ENCODE measurements at regions not wholly inside any gene's neighbourhood (a gene's known extent, or its start where the extent isn't known, plus 50 kb on each side); places are given as distances from the start of the nearest gene placed in this dataset.
"Not testable (repeated sequence)": the region's sequence is repeated elsewhere in the genome, so short reads cannot be mapped to it uniquely, and the experiment has no call there.

- no peak for DNase-seq
Observed at GRCh38 chr18:68219872-68220271, 495.0 kb downstream of the TMX3 start.

- DNase-seq, result no peak
Observed at GRCh38 chr18:68219274-68219673, 495.6 kb downstream of the TMX3 start.

GRCh38 chr18:68215931-68216330 is 499.0 kb downstream of the TMX3 start:
- no peak for DNase-seq

GRCh38 chr18:68186039-68186438 is 528.9 kb downstream of the TMX3 start:
- no peak for DNase-seq

- no peak for DNase-seq
Observed at GRCh38 chr18:68181956-68182355, 533.0 kb downstream of the TMX3 start.

- DNase-seq, result no peak
Observed at GRCh38 chr18:68179811-68180210, 535.1 kb downstream of the TMX3 start.

- no peak for DNase-seq
Observed at GRCh38 chr18:68178921-68179320, 536.0 kb downstream of the TMX3 start.

GRCh38 chr18:68177807-68178702 is 536.9 kb downstream of the TMX3 start:
- peak; percentile 92 for DNase-seq

GRCh38 chr18:68176901-68177300 is 538.0 kb downstream of the TMX3 start:
- DNase-seq, result no peak

GRCh38 chr18:68172842-68173549 is 541.9 kb downstream of the TMX3 start:
- no peak for DNase-seq

DNA sequence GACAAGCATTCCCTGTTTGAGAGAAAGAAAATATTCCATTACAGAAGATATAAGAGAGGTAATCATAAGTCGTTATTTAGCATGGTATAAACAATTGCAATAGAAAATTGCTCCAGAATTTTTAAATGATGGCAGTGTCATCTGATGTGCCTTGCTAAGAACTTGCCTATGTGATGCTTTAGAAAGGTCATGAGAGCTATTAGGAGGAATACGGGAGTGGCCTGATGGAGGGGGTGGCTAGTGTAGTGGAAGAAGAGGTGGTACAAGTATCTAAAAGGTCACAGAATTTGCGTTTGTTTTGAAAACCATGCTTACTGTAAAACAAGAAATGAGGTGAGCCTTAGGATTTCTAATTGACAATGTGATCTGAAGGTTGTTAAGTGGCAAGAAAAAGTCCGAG is 550.0 kb downstream of the TMX3 start:
- no peak for DNase-seq

GRCh38 chr18:68153821-68154220 is 561.1 kb downstream of the TMX3 start:
- DNase-seq, result not testable (repeated sequence)

GRCh38 chr18:68152770-68153169 is 562.1 kb downstream of the TMX3 start:
- no peak for DNase-seq

DNA sequence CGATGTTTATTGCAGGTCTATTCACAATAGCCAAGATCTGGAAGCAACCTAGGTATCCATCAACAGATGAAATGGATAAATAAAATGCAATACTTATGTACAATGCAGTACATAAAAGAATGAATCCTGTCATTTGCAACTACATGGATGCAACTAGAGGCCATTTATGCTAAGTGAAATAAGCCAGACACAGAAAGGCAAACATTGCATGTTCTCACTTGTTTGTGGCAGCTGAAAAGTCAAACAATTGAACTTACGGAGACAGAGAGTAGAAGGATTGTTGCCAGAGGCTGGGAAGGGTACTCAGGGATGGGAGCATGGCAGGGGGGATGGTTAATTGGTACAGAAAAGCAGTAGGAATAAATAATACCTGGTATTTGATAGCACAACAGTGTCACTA is 563.9 kb downstream of the TMX3 start:
- DNase-seq, result peak; percentile 66

GRCh38 chr18:68148863-68149262 is 566.0 kb downstream of the TMX3 start:
- DNase-seq, result no peak

- no peak for DNase-seq
Observed at GRCh38 chr18:68147728-68148127, 567.2 kb downstream of the TMX3 start.

DNA sequence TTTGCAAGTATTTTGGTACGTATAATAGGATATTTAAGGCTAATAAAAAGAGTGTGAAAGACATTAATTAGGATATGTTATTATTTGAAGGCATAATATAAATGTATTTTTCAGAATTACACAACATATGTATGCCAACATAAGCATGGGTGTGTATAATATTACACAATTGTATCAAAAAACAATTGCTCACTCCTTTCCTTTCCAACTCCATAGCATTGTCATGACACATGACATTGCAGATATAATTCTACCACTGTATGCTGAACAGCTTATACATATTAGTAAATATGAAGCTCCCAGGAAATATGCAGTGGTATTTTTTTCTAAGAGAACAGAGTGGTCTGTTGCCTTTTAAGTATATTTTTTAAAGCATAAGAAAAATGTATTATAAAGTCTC is 593.1 kb downstream of the TMX3 start:
- no peak for DNase-seq

- DNase-seq, result no peak
Observed at GRCh38 chr18:68121308-68121707, 593.6 kb downstream of the TMX3 start.

DNA sequence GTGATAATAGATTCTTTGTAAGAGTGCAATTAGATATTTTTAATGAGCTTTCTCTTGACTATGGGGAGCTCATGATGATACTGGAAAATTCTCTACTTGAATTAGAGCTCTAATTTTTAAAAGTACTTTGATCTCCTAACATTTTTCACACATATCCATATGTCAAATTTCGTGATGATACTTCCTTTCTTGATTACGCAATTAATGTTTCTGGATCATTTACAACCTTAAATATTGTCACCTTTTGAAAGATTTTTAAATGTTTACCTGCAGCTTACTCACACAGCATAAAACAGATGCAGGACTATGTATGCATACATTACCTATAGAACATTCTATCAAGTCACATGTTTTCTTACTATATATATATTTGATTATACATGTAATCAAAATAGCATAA is 598.5 kb upstream of the DSEL start:
- DNase-seq, result no peak

DNA sequence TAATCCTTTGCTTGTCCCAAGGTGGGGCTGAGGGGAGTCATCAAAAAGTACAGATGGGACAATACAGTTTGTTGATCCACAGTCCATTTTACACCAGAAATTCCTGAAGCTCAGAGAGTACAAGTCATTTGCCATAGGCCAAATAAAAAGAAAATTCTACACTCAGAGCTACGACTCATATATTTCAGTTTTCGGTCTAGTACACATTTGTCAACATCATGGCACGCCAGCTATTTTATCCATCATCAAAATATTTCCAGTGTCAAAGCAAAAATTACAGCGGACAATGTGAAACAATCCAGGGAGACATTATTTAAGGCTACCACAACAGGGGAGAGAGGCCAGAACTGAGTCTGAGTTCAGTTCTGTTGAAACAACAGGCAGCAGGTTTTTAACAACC is 587.5 kb upstream of the DSEL start:
- no peak for DNase-seq

- no peak for DNase-seq
Observed at GRCh38 chr18:68103561-68103960, 587.0 kb upstream of the DSEL start.

DNA sequence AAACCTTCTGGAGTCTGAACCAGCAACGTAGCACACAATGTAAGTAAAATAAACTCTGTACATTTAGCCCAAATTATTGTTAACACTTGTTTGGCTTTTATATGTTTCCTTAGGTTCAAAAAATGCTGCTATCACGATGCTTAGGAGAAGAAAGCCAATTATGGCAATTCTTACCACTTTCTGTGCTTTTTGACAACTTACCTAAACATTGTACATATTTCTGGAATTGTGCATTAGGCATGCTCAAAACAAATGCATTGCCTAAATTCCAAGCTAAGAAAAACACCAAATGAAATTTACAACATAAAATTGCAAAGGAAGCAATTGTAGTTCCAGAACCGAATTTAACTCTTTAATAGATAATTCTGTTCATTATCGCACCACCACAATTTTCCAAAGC is 585.6 kb upstream of the DSEL start:
- no peak for DNase-seq

DNA sequence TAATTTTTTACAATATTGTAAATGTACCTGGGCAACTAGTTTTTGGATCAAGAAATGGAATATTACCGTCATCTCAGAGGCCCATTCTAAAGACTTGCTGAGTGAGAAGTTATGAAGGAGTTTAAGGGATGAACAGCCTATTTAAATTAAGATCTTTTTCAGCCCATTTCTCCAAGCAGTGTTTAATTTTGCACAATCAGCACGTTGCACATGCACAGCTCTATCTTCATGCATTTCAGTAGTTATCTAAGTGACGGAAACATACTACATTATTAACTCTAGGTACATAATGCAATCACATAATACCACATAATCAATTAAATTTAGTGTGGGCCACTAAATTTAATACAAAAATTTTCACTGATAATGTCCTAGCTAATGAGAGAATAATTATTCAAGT is 582.1 kb upstream of the DSEL start:
- no peak for DNase-seq

DNA sequence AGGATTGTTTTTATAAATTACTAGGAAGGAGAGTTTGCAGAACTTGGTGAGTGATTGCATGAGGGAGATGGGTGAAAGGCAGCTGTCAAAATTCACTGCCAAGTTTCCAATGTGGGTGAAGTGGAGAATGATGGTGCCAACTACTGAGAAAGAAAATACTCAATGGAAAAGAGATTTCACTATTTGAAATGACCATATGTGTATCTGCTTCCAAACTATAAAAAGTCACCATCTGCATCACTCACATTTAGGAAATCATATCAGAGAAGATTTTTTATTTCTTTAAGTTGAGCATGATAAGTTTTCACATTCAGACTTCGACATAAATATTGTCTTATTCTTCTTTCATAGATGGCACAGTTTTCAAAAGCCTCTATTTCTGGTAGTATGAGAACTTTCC is 570.0 kb upstream of the DSEL start:
- DNase-seq, result no peak
